ENCODE measurements at regions not wholly inside any gene's neighbourhood (a gene's known extent, or its start where the extent isn't known, plus 50 kb on each side); places are given as distances from the start of the nearest gene placed in this dataset.

DNA sequence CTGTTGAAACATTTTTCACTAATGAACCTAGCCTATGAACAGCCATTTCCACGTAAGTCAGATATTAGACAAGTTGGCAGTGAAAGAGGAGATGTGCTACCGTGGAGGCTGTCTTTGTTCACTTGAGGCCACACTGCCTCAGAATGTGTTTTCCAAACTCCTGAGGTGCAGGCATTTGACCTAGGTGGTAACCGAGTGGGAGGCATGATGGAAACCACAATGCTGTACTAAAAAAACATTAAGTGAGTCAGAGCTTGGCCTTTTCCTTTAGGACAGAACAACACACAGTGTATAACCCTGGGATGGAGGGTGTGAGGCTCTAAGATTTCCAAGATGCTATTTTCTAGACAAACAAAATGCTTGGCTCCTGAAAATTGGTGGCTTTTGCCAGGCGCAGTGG, 406.3 kb downstream of the SOX2 start:
- TF ChIP-seq CTCF (IDR thresholded peaks at IDR 0.05; ENCODE audit: insufficient read depth, low read length) (no peak), POLR2AphosphoS5 (IDR thresholded peaks at IDR 0.05; ENCODE audit: low read depth) (no peak), GABPA (IDR thresholded peaks at IDR 0.05; ENCODE audit: low read depth) (no peak)
- TF ChIP-seq, protein P1, sequence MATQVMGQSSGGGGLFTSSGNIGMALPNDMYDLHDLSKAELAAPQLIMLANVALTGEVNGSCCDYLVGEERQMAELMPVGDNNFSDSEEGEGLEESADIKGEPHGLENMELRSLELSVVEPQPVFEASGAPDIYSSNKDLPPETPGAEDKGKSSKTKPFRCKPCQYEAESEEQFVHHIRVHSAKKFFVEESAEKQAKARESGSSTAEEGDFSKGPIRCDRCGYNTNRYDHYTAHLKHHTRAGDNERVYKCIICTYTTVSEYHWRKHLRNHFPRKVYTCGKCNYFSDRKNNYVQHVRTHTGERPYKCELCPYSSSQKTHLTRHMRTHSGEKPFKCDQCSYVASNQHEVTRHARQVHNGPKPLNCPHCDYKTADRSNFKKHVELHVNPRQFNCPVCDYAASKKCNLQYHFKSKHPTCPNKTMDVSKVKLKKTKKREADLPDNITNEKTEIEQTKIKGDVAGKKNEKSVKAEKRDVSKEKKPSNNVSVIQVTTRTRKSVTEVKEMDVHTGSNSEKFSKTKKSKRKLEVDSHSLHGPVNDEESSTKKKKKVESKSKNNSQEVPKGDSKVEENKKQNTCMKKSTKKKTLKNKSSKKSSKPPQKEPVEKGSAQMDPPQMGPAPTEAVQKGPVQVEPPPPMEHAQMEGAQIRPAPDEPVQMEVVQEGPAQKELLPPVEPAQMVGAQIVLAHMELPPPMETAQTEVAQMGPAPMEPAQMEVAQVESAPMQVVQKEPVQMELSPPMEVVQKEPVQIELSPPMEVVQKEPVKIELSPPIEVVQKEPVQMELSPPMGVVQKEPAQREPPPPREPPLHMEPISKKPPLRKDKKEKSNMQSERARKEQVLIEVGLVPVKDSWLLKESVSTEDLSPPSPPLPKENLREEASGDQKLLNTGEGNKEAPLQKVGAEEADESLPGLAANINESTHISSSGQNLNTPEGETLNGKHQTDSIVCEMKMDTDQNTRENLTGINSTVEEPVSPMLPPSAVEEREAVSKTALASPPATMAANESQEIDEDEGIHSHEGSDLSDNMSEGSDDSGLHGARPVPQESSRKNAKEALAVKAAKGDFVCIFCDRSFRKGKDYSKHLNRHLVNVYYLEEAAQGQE (IDR thresholded peaks at IDR 0.05; ENCODE audit: insufficient replicate concordance, low read depth), result no peak

Measured in HL-60 (cell line).